Central memory CD4-positive, alpha-beta T cell (primary cell): ENCODE measurements at regions not wholly inside any gene's neighbourhood (a gene's known extent, or its start where the extent isn't known, plus 50 kb on each side); places are given as distances from the start of the nearest gene placed in this dataset.

Experiments
- DNase-seq: peaks from one replicate; pipeline ENCODE4 v3.0.0; 2022

GRCh38 chr2:15049096-15049993, 416.8 kb downstream of the LRATD1 start:
- DNase-seq: no peak

GRCh38 chr2:15050483-15050882, 418.0 kb downstream of the LRATD1 start:
- DNase-seq: no peak

GRCh38 chr2:15053542-15053941, 421.0 kb downstream of the LRATD1 start:
- no peak for DNase-seq

GRCh38 chr2:15058015-15058720, 425.7 kb downstream of the LRATD1 start:
- DNase-seq: no peak

- no peak for DNase-seq
Measured at GRCh38 chr2:15058721-15059157, 426.2 kb downstream of the LRATD1 start.

- no peak for DNase-seq
Measured at GRCh38 chr2:15059870-15060512, 427.5 kb downstream of the LRATD1 start.

- no peak for DNase-seq
Measured at GRCh38 chr2:15061268-15061667, 428.8 kb downstream of the LRATD1 start.

GRCh38 chr2:15066138-15066537, 433.6 kb downstream of the LRATD1 start:
- DNase-seq: no peak

- no peak for DNase-seq
Measured at GRCh38 chr2:15069149-15069548, 436.6 kb downstream of the LRATD1 start.

GRCh38 chr2:15072836-15073235, 440.3 kb downstream of the LRATD1 start:
- DNase-seq: no peak

GRCh38 chr2:15073664-15074063, 441.1 kb downstream of the LRATD1 start:
- no peak for DNase-seq

GRCh38 chr2:15074319-15074718, 441.8 kb downstream of the LRATD1 start:
- DNase-seq: no peak

- DNase-seq: no peak
Measured at GRCh38 chr2:15074751-15075700, 442.5 kb downstream of the LRATD1 start.

- DNase-seq: no peak
Measured at GRCh38 chr2:15076668-15077067, 444.2 kb downstream of the LRATD1 start.

- no peak for DNase-seq
Measured at GRCh38 chr2:15081356-15081755, 448.8 kb downstream of the LRATD1 start.

- DNase-seq: no peak
Measured at GRCh38 chr2:15082105-15083058, 449.9 kb downstream of the LRATD1 start.

GRCh38 chr2:15084826-15085489, 452.4 kb downstream of the LRATD1 start:
- DNase-seq: no peak

- no peak for DNase-seq
Measured at GRCh38 chr2:15092181-15092580, 459.7 kb downstream of the LRATD1 start.

- no peak for DNase-seq
Measured at GRCh38 chr2:15092691-15093090, 460.2 kb downstream of the LRATD1 start.

- no peak for DNase-seq
Measured at GRCh38 chr2:15094161-15094560, 461.6 kb downstream of the LRATD1 start.

- DNase-seq: no peak
Measured at GRCh38 chr2:15096873-15097272, 464.3 kb downstream of the NBAS start.
